GM21786 (cell line): ENCODE measurements at regions not wholly inside any gene's neighbourhood (a gene's known extent, or its start where the extent isn't known, plus 50 kb on each side); places are given as distances from the start of the nearest gene placed in this dataset.

Experiments used
- ATAC-seq: cut with Tn5 transposase; IDR thresholded peaks from one replicate; pipeline ENCODE4 v1.9.1; 2021; ENCODE audit not compliant: unreplicated experiment

GRCh38 chr6:156461647-156462046 lies 315.5 kb upstream of the ARID1B start:
- ATAC-seq = no peak

- ATAC-seq = no peak
Observed at GRCh38 chr6:156457601-156458000, 319.6 kb upstream of the ARID1B start.

GRCh38 chr6:156455847-156456246 lies 321.3 kb upstream of the ARID1B start:
- ATAC-seq = no peak

- no peak for ATAC-seq
Observed at GRCh38 chr6:156454867-156455266, 322.3 kb upstream of the ARID1B start.

- ATAC-seq = no peak
Observed at GRCh38 chr6:156451726-156452125, 325.5 kb upstream of the ARID1B start.

GRCh38 chr6:156451088-156451487 lies 326.1 kb upstream of the ARID1B start:
- no peak for ATAC-seq

GRCh38 chr6:156450421-156450820 lies 326.8 kb upstream of the ARID1B start:
- no peak for ATAC-seq

GRCh38 chr6:156449569-156449968 lies 327.6 kb upstream of the ARID1B start:
- ATAC-seq = no peak

- ATAC-seq = no peak
Observed at GRCh38 chr6:156449128-156449527, 328.1 kb upstream of the ARID1B start.

GRCh38 chr6:156448579-156448978 lies 328.6 kb upstream of the ARID1B start:
- ATAC-seq = no peak

- ATAC-seq = no peak
Observed at GRCh38 chr6:156440688-156441087, 336.5 kb upstream of the ARID1B start.

GRCh38 chr6:156438350-156438923 lies 338.7 kb upstream of the ARID1B start:
- no peak for ATAC-seq

- no peak for ATAC-seq
Observed at GRCh38 chr6:156437121-156437879, 339.9 kb upstream of the ARID1B start.

GRCh38 chr6:156434795-156435190 lies 342.4 kb upstream of the ARID1B start:
- no peak for ATAC-seq

GRCh38 chr6:156434049-156434794 lies 343.0 kb upstream of the ARID1B start:
- ATAC-seq = no peak

GRCh38 chr6:156432543-156432942 lies 344.6 kb upstream of the ARID1B start:
- ATAC-seq = no peak

- no peak for ATAC-seq
Observed at GRCh38 chr6:156430386-156430785, 346.8 kb upstream of the ARID1B start.

GRCh38 chr6:156427345-156427744 lies 349.8 kb upstream of the ARID1B start:
- ATAC-seq = no peak

GRCh38 chr6:156425359-156426020 lies 351.7 kb upstream of the ARID1B start:
- no peak for ATAC-seq

- no peak for ATAC-seq
Observed at GRCh38 chr6:156423829-156424228, 353.3 kb upstream of the ARID1B start.

GRCh38 chr6:156423075-156423474 lies 354.1 kb upstream of the ARID1B start:
- no peak for ATAC-seq

GRCh38 chr6:156421933-156422332 lies 355.2 kb upstream of the ARID1B start:
- ATAC-seq = no peak
